ENCODE measurements at regions not wholly inside any gene's neighbourhood (a gene's known extent, or its start where the extent isn't known, plus 50 kb on each side); places are given as distances from the start of the nearest gene placed in this dataset.

DNA sequence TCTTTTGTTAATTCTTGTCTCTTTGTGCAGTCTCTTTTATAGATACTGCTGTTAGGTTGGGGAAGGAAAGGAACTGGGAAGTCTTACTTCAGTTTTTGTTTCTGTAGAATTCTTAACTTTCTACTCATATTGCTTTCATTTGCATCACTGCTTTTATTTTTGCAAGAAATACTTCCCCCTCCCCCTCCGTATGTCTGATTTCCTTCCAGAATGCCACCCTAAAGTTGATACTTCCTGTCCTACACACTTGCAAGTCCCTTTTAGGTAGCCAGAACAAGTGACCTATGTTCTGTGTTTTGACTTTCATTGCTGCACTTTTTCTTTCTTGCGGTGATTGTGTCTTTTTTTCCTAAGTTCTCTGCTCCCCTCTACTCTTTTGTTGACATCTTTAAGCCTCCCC is 477.4 kb downstream of the RSL24D1 start:
- Histone ChIP-seq H3K4me3 (no peak overlapping the region), H3K4me1 (no peaks in the 10 kb centered on the region), H3K9me3 (peaks cover 0 to 4% (median 2%) of the 10 kb centered on the region in 4 donors), H3K36me3 (no peaks in the 10 kb centered on the region), H3K27me3 (no peaks in the 10 kb centered on the region), H3K27ac (no peak overlapping the region)
- no peak for DNase-seq
- ATAC-seq (ENCODE audit: low FRiP score in 2 of 2) = no peak
- WGBS, 2 donors = 75 to 76% methylated on average over 2 of the region's 2 CpGs
- no peak for TF ChIP-seq EP300 (IDR thresholded peaks at IDR 0.05)
- no peak for TF ChIP-seq POLR2AphosphoS5 (IDR thresholded peaks at IDR 0.05)
- no peak for TF ChIP-seq POLR2A (IDR thresholded peaks at IDR 0.05)
- TF ChIP-seq, protein P1, sequence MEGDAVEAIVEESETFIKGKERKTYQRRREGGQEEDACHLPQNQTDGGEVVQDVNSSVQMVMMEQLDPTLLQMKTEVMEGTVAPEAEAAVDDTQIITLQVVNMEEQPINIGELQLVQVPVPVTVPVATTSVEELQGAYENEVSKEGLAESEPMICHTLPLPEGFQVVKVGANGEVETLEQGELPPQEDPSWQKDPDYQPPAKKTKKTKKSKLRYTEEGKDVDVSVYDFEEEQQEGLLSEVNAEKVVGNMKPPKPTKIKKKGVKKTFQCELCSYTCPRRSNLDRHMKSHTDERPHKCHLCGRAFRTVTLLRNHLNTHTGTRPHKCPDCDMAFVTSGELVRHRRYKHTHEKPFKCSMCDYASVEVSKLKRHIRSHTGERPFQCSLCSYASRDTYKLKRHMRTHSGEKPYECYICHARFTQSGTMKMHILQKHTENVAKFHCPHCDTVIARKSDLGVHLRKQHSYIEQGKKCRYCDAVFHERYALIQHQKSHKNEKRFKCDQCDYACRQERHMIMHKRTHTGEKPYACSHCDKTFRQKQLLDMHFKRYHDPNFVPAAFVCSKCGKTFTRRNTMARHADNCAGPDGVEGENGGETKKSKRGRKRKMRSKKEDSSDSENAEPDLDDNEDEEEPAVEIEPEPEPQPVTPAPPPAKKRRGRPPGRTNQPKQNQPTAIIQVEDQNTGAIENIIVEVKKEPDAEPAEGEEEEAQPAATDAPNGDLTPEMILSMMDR (IDR thresholded peaks at IDR 0.05) = no peak

DNA sequence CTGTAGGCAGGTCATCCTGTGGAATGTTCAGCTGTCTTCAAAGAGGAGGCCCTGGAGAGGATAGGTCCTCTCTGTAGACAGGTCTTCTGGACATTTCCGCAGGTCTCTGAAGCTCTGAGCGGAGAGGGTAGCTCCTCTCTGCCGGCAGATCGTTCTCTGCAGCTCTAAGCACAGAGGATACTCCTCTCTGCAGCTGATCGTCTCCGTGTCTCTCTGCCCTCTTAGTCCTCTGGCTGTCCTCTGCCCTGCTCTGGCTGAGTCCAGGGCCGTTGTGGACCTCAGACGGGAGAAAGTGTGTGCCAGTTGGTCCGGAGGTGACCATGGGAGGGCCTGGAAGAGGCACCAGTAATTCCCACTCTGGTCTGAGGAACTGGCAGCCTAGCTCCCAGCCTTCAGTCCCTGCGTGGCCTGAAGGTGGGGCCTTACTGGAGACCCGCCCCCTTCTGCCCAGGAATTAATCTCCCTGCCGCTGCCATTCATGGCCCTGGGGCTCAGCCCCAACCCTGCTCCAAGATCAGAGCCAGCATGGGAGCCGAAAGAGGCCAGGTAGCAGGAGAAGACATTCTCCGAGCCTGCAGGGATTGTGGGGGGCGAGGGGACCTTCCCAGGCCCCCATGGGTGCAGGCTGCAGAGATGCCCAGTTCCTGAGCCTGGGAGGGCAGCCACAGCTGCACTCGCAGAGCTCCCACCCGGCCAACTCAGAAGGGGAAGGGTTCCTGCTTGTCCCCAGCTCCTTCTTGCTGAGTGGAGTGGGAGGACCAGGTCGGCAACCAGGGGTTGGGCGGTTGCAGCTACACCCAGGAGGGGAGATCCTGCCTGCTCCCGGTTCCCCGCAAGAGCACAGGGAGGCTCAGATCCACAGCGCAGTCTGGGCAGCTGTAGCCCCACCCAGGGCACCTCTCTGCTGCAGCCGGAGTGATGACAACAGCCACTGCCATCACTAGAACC is 488.7 kb downstream of the RSL24D1 start:
- peak; percentile 22 to 23 for ATAC-seq (ENCODE audit: low FRiP score in 2 of 2)
- H3K4me3 ChIP-seq = no peak overlapping the region
- H3K27me3 ChIP-seq = no peaks in the 10 kb centered on the region
- no peak overlapping the region for H3K27ac ChIP-seq
- H3K36me3 ChIP-seq = no peaks in the 10 kb centered on the region
- no peaks in the 10 kb centered on the region for H3K9me3 ChIP-seq
- 81 to 92% methylated on average over 18 to 23 of the region's 23 CpGs for WGBS, 2 donors
- H3K4me1 ChIP-seq = no peaks in the 10 kb centered on the region
- peak in 1 of 2 donors; percentile 46 for DNase-seq
- TF ChIP-seq EP300 (IDR thresholded peaks at IDR 0.05) (no peak), POLR2A (IDR thresholded peaks at IDR 0.05) (no peak), POLR2AphosphoS5 (IDR thresholded peaks at IDR 0.05) (no peak)
- TF ChIP-seq, protein P1 (IDR thresholded peaks at IDR 0.05) = no peak

DNA sequence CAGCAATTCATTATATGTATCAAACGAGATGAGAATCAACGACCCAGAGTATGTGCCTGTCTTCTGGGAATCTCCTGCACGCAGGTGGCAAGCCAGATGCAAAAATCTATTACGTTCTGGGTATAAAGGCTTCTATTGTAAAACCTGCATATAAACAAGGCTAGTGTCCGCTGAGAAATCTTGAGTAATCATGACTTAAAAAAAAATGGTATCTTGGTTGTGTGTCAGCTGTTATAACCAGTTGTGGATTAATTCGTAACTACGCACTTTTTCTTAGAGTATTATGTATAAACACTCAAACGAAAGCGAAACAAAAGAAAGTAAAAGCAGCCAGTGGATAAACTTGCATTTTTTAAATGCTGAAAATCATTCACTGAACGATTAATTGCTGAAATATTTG is 509.1 kb downstream of the RSL24D1 start:
- no peak for TF ChIP-seq POLR2AphosphoS5 (IDR thresholded peaks at IDR 0.05)

More for the DNA sequence above, 509.1 kb downstream of the RSL24D1 start:
- ATAC-seq (ENCODE audit: low FRiP score in 2 of 2) (no peak), DNase-seq (no peak)
- Histone ChIP-seq H3K4me3 (peak overlapping the region in 1 of 4 donors; percentile 10), H3K4me1 (no peaks in the 10 kb centered on the region), H3K36me3 (no peaks in the 10 kb centered on the region), H3K27ac (no peak overlapping the region), H3K9me3 (no peaks in the 10 kb centered on the region), H3K27me3 (no peaks in the 10 kb centered on the region)
- 55 to 63% methylated on average over 10 of the region's 10 CpGs for WGBS, 2 donors
